HL-60 (cell line): ENCODE measurements at regions not wholly inside any gene's neighbourhood (a gene's known extent, or its start where the extent isn't known, plus 50 kb on each side); places are given as distances from the start of the nearest gene placed in this dataset.

Experiments used
- DNase-seq, 2 experiments: peaks; one replicate each; pipeline ENCODE4 v3.0.0-alpha.2; 2010 to 2020; ENCODE audit warnings: low read depth in 1 of 2, low spot score in 1 of 2
- H3K27ac ChIP-seq: fragments of 250-450 bp; sonication (Bioruptor Pico); replicated peaks from 2 replicates; pipeline ENCODE4 v1.5.1; 2020; ENCODE audit warnings: mild to moderate bottlenecking, moderate library complexity
- H3K27me3 ChIP-seq: fragments of 250-450 bp; sonication (Bioruptor Pico); 2 replicates; pipeline ENCODE4 v1.5.1; 2021; ENCODE audit warnings: mild to moderate bottlenecking, moderate library complexity; ENCODE audit not compliant: insufficient read depth, poor library complexity, severe bottlenecking
- H3K4me3 ChIP-seq: replicated peaks from 2 replicates; pipeline ENCODE4 v1.5.1; 2011; ENCODE audit warnings: mild to moderate bottlenecking, control low read depth, low read length; ENCODE audit not compliant: insufficient read depth
- CTCF ChIP-seq: IDR thresholded peaks from one replicate; pipeline ENCODE4 v1.5.1; 2011; ENCODE audit warnings: low read length, control low read depth, inconsistent platforms; ENCODE audit not compliant: insufficient read depth
- GABPA ChIP-seq: IDR thresholded peaks from 2 replicates; pipeline ENCODE4 v1.6.1; 2012; ENCODE audit warnings: low read depth
- POLR2AphosphoS5 ChIP-seq: IDR thresholded peaks from 2 replicates; pipeline ENCODE4 v1.6.1; 2012; ENCODE audit warnings: low read depth
- REST ChIP-seq: IDR thresholded peaks from 2 replicates; pipeline ENCODE4 v1.6.1; 2012; ENCODE audit warnings: low read depth; ENCODE audit not compliant: insufficient replicate concordance
- SPI1 ChIP-seq: IDR thresholded peaks from 2 replicates; pipeline ENCODE4 v1.6.1; 2012; ENCODE audit warnings: low read depth, mild to moderate bottlenecking, borderline replicate concordance

GRCh38 chr3:137066092-137066491, 108.3 kb downstream of the IL20RB start:
- no peak for TF ChIP-seq POLR2AphosphoS5
- TF ChIP-seq CTCF = no peak
- TF ChIP-seq GABPA = no peak
- Histone ChIP-seq H3K4me3 (no peak overlapping the region), H3K27me3 (peaks cover 2% of the 10 kb centered on the region), H3K27ac (no peak overlapping the region)
- DNase-seq = no peak

- Histone ChIP-seq H3K27ac (no peak overlapping the region), H3K27me3 (no peaks in the 10 kb centered on the region), H3K4me3 (no peak overlapping the region)
- DNase-seq = no peak
- TF ChIP-seq CTCF (no peak), REST (no peak), GABPA (no peak), SPI1 (no peak), POLR2AphosphoS5 (no peak)
Observed at GRCh38 chr3:137071104-137071503, 113.3 kb downstream of the IL20RB start.

- H3K4me3 ChIP-seq = no peak overlapping the region
- H3K27ac ChIP-seq = no peak overlapping the region
- DNase-seq = no peak
- H3K27me3 ChIP-seq = peaks cover 3% of the 10 kb centered on the region
- TF ChIP-seq REST (no peak), GABPA (no peak), POLR2AphosphoS5 (no peak), CTCF (no peak), SPI1 (no peak)
Observed at GRCh38 chr3:137075020-137075419, 117.2 kb downstream of the IL20RB start.

- TF ChIP-seq POLR2AphosphoS5 (no peak), REST (no peak), SPI1 (no peak), GABPA (no peak), CTCF (no peak)
- H3K4me3 ChIP-seq = no peak overlapping the region
- DNase-seq = no peak
- H3K27ac ChIP-seq = no peak overlapping the region
- peaks cover 3% of the 10 kb centered on the region for H3K27me3 ChIP-seq
Observed at GRCh38 chr3:137078040-137078439, 120.3 kb downstream of the IL20RB start.
